Suppressor macrophage treated with lipopolysaccharide for 4 hours (primary cell): ENCODE measurements at regions not wholly inside any gene's neighbourhood (a gene's known extent, or its start where the extent isn't known, plus 50 kb on each side); places are given as distances from the start of the nearest gene placed in this dataset.
"Not testable (repeated sequence)": the region's sequence is repeated elsewhere in the genome, so short reads cannot be mapped to it uniquely, and the experiment has no call there.

ENCODE experiments used
- DNase-seq: peaks from one replicate; pipeline ENCODE4 v3.0.0-alpha.2; 2020

DNA sequence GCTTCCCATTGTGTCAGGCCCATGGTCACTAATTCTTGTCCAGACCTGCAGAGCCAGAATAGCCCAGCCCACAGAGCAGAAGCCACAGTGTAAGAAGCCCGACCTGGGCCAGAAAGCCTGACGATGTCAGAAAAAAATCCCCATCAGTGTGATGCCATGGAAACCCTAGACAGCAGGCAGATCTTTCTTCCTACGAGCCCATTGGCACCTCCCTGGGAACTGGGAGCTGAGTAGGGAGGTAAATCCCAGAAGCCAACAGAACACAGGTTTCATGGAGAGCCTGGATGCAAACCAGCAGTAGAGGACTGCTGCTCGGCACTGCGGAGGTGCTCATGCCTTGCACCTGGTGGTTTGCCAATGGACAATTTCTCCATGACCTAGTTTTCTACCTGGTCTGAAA is 82.2 kb upstream of the SLC22A16 start:
- no peak for DNase-seq

GRCh38 chr6:110557199-110557598 is 80.8 kb upstream of the SLC22A16 start:
- no peak for DNase-seq

DNA sequence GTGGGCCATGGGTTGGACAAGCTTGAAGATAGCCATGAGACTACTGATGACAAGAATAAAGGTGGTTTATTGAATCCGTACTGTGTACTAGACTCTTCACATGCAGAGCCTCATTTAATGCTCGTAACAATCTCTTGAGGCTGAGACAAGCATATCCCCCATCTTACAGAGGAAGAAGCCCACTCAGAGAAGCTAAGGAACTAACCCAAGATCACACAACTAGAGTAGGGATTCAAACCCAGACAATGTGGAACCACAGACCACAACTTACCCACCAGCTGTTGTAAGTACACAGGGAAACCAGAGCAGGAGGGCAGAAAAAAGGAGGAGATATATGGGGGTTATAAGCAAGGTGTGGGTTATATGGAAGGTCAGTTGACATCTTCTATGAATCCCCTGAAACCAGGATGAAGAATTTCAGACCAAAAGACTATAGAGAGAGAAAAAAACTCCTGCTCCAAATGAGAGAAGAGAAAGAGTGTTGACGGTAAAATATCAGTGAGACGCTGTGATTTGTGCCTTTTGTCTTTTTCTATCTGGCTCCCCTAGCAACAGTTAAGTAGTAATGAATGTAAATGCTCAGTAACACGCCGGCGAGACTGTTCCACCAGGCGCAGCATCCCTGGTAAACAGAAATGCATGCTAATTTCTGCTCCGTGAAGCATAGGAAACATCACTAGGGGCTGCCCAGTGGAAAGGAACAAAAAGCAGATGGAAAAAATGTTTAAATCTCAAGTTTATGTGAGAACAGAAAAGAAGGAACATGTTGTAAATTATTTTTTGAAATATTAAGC is 80.1 kb upstream of the SLC22A16 start:
- DNase-seq: no peak

DNA sequence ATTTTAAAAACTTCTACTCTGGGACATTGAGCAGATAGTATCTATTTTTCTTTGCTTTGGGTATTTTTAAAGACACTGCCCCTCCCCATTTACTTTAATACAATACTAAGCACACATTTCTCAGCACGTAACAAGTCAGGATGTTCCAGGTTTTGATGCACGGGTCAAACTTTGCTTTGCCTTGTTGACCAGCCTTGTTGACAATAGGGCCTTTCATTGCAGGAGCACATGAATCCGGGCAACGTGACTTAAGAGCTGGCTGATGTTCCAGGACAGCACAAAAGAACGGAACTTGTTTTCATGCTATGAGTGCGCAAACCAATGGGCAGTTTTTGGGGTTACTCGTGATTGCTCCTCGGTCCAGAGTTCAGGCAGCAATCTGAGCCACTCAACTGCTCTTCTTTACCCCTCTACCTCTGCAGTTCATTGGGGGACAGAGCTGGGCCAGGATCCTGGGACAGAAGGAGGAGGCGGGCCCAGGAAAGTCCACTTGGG is 78.6 kb upstream of the SLC22A16 start:
- DNase-seq: no peak

DNA sequence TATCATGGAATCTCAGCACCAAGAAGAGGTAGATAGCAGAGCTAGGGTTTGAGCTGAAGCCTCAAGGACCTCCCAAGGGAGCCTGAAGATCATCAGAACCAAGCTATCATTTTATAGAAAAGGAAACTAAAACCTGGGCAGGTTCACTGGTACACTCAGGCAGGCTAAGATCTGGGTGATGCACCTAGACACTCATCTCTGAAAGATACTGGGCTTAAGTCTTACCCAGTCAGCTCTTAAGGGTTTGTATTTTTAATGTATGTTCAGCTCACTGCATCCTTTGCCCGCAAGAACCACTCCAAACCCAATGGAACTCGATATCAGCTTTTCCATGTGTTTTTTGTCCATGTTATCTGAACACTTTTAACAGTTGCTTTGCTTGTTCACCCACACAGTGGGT is 78.0 kb upstream of the SLC22A16 start:
- no peak for DNase-seq

GRCh38 chr6:110552901-110553641 is 76.7 kb upstream of the SLC22A16 start:
- no peak for DNase-seq

DNA sequence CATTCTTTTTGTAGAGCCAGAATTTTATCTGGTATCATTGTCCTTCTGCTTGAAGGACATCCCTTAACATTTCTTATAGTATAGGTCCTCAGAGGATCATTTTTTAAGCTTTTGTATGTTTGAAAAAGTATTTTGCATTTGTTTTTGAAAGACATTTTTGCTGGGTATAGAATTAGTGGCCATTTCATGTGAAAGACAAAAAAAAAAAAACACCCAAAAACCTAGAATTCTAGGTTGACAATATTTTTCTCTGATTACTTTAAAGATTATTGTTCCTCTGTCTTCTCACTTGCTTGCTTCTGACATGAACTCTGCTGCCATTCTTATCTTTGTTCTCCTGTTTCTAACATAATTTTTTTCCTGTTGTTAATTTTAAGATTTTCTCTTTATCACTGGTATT is 75.7 kb upstream of the SLC22A16 start:
- no peak for DNase-seq

GRCh38 chr6:110551088-110551487 is 74.7 kb upstream of the SLC22A16 start:
- DNase-seq: no peak

- DNase-seq: no peak
Measured at GRCh38 chr6:110550353-110550752, 73.9 kb upstream of the SLC22A16 start.

- DNase-seq: no peak
Measured at GRCh38 chr6:110549277-110549676, 72.9 kb upstream of the SLC22A16 start.

- no peak for DNase-seq
Measured at GRCh38 chr6:110548110-110548847, 71.9 kb upstream of the SLC22A16 start.

DNA sequence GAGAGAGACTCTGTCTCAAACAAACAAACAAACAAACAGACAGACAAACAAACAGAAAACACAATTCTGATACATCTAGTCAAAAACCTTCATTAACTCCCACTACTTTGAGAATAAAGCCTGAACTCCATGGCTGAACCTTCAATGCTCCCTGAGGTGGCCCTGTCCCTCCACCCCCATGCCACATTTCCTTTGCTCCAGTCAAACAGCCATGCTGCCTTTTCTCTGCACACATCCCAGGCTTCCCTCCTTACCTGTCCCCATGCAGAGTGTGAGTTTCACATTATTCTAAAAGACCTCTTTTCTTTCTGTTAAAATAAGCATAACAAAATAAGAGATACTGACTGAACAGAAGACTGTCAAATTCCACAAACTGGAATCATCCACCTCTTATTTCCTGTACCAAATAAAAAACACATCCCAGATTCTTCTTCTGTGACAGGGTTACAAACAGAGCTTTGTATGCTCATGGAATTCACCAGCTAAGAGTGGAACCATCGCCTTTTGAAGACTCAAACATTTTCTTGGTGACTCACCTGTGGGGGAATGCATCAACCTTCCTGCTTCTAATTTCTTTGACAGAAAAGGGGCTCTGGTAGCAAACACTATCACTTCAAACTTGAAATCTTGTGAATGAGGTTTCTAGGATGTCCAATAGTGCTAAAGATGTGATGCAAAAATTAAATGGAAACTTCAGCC is 71.0 kb upstream of the SLC22A16 start:
- no peak for DNase-seq

GRCh38 chr6:110545081-110545872 is 68.9 kb upstream of the SLC22A16 start:
- no peak for DNase-seq

DNA sequence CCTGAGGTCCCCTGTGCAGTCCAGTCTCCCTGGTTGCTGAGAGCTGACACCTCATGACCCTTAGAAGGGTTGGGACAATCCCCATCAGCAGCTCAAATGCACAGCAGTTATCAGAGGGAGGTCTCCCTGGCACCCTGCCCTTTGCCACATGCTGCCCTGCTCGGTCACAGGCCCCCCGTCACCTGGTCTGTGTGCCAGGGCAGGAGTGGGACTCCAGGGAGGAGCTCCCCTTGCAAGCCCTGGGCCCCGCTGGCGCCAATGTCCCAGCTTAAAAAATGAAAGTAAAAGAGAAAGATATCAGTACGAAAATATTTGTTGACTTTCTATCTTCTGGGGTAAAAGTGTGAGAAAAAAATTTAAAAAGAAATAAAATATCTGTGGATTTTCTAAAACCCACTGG is 68.1 kb upstream of the SLC22A16 start:
- DNase-seq: no peak

DNA sequence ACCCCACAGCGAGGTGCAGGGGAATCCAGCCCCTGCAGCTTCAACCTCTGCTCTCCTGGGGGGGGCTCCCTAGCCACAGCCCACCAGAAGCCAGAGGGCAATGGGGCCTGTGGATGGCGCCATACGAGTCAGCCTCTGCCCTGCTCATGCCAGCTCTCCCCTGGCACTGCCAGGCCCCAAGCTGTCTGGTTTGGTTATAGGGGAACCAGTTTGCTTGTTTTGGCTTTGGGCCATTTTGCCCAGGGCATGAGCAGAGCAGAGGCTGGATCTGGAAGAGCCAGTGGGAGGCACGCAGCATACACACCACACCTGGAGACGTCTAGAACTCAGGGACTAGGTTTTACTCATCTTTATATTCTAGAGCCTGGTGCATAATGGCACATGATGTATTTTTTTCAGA is 66.7 kb upstream of the SLC22A16 start:
- DNase-seq: no peak

GRCh38 chr6:110542311-110543024 is 66.1 kb upstream of the SLC22A16 start:
- DNase-seq: no peak

- no peak for DNase-seq
Measured at GRCh38 chr6:110541701-110542309, 65.4 kb upstream of the SLC22A16 start.

DNA sequence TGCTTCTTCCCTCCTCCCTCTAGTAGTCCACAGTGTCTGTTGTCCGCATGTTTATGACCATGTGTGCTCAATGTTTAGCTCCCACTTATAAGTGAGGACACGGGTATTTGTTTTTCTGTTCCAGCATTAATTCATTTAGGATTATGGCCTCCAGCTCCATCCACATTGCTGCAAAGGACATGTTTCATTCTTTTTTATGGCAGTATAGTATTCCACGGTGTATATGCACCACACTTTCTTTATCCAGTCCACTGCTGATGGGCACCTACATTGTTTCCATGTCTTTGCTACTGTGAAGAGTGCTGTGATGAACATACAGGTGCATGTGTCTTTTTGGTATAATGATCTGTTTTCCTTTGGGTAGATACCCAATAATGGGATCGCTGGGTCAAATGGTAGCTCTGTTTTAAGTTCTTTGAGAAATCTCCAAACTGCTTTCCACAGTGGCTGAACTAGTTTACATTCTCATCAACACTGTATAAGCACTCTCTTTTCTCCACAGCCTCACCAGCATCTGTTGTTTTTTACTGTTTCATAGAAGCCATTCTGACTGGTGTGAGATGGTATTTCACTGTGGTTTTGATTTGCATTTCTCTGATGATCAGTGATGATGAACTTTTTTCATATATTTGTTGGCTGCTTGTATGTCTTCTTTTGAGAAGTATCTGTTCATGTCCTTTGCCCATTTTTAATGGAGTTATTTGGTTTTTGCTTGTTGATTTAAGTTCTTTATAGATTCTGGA is 63.0 kb upstream of the SLC22A16 start:
- not testable (repeated sequence) for DNase-seq

- DNase-seq: no peak
Measured at GRCh38 chr6:110538416-110539160, 62.2 kb upstream of the SLC22A16 start.
